HG03039 (cell line): ENCODE measurements at regions not wholly inside any gene's neighbourhood (a gene's known extent, or its start where the extent isn't known, plus 50 kb on each side); places are given as distances from the start of the nearest gene placed in this dataset.
"Not testable (repeated sequence)": the region's sequence is repeated elsewhere in the genome, so short reads cannot be mapped to it uniquely, and the experiment has no call there.

Experiments used
- ATAC-seq: cut with Tn5 transposase; IDR thresholded peaks from one replicate; pipeline ENCODE4 v1.9.1; 2021; ENCODE audit warnings: mild to moderate bottlenecking, moderate library complexity; ENCODE audit not compliant: unreplicated experiment

- no peak for ATAC-seq
These were observed 395.4 kb downstream of the ZNF804A start for GRCh38 chr2:184993746-184994145.

GRCh38 chr2:185006481-185006880 is 408.2 kb downstream of the ZNF804A start:
- no peak for ATAC-seq

- no peak for ATAC-seq
These were observed 414.3 kb downstream of the ZNF804A start for GRCh38 chr2:185012643-185013042.

- ATAC-seq, result no peak
These were observed 415.7 kb downstream of the ZNF804A start for GRCh38 chr2:185014076-185014475.

GRCh38 chr2:185025891-185026290 is 427.6 kb downstream of the ZNF804A start:
- ATAC-seq, result not testable (repeated sequence)

GRCh38 chr2:185035906-185036305 is 437.6 kb downstream of the ZNF804A start:
- no peak for ATAC-seq

- no peak for ATAC-seq
These were observed 446.1 kb downstream of the ZNF804A start for GRCh38 chr2:185044323-185044874.

- no peak for ATAC-seq
These were observed 452.5 kb downstream of the ZNF804A start for GRCh38 chr2:185050804-185051203.

- no peak for ATAC-seq
These were observed 465.4 kb downstream of the ZNF804A start for GRCh38 chr2:185063761-185064160.

- no peak for ATAC-seq
These were observed 467.8 kb downstream of the ZNF804A start for GRCh38 chr2:185066128-185066527.

GRCh38 chr2:185069107-185069506 is 470.8 kb downstream of the ZNF804A start:
- ATAC-seq, result no peak

- ATAC-seq, result no peak
These were observed 475.8 kb downstream of the ZNF804A start for GRCh38 chr2:185074156-185074555.

GRCh38 chr2:185082749-185083148 is 484.4 kb downstream of the ZNF804A start:
- no peak for ATAC-seq

- no peak for ATAC-seq
These were observed 510.3 kb downstream of the ZNF804A start for GRCh38 chr2:185108588-185108987.

- ATAC-seq, result no peak
These were observed 529.1 kb downstream of the ZNF804A start for GRCh38 chr2:185127412-185127811.

GRCh38 chr2:185128346-185128745 is 530.0 kb downstream of the ZNF804A start:
- no peak for ATAC-seq

- ATAC-seq, result no peak
These were observed 530.7 kb downstream of the ZNF804A start for GRCh38 chr2:185128996-185129395.

- ATAC-seq, result no peak
These were observed 532.4 kb downstream of the ZNF804A start for GRCh38 chr2:185130685-185131084.

- ATAC-seq, result no peak
These were observed 534.2 kb downstream of the ZNF804A start for GRCh38 chr2:185132501-185133041.

- no peak for ATAC-seq
These were observed 539.4 kb downstream of the ZNF804A start for GRCh38 chr2:185137700-185138099.

GRCh38 chr2:185142677-185143076 is 544.3 kb downstream of the ZNF804A start:
- ATAC-seq, result no peak

- ATAC-seq, result no peak
These were observed 546.0 kb downstream of the ZNF804A start for GRCh38 chr2:185144159-185144919.
